Psoas muscle (tissue), 7 donors: ENCODE measurements at regions not wholly inside any gene's neighbourhood (a gene's known extent, or its start where the extent isn't known, plus 50 kb on each side); places are given as distances from the start of the nearest gene placed in this dataset.

ENCODE experiments used
- ATAC-seq, 4 donors: fragments of 200-7000 bp; cut with Tn5 transposase; one replicate each; pipeline ENCODE4 v1.9.1; 2020; ENCODE audit warnings: moderate library complexity in 3 of 4, mild to moderate bottlenecking in 2 of 4
- DNase-seq, 2 donors: peaks; one replicate each; pipeline ENCODE4 v3.0.0-alpha.2; 2020
- H3K27ac ChIP-seq: fragments of 200-600 bp; one replicate; pipeline ENCODE4 v1.8.0; 2022
- H3K27me3 ChIP-seq, 3 donors: fragments of 200-600 bp in 1 of 3; one replicate each; pipeline versions ENCODE4 v1.6.1 to v1.8.0; 2013 to 2022; ENCODE audit warnings: low read length in 2 of 3, mild to moderate bottlenecking in 2 of 3, moderate library complexity in 1 of 3; ENCODE audit not compliant: insufficient read depth in 3 of 3
- H3K36me3 ChIP-seq, 2 donors: fragments of 200-600 bp in 1 of 2; one replicate each; pipeline versions ENCODE4 v1.6.1 to v1.8.0; 2013 to 2022; ENCODE audit warnings: low read depth in 1 of 2, mild to moderate bottlenecking in 1 of 2, moderate library complexity in 1 of 2; ENCODE audit not compliant: insufficient read depth in 1 of 2
- H3K4me1 ChIP-seq: fragments of 200-600 bp; one replicate; pipeline ENCODE4 v1.8.0; 2022
- H3K4me3 ChIP-seq: fragments of 200-600 bp; one replicate; pipeline ENCODE4 v1.8.0; 2022; ENCODE audit warnings: mild to moderate bottlenecking
- H3K9me3 ChIP-seq: fragments of 200-600 bp; one replicate; pipeline ENCODE4 v1.8.0; 2022
- WGBS, 3 donors: extraction: QIAGEN DNeasy Blood & Tissue Kit; methylation state at CpG; one replicate each; pipeline versions ENCODE4 v1.1.6 to v1.1.7; 2013; 5-methylcytosine and 5-hydroxymethylcytosine counted together
- intact Hi-C, 2 donors: fragments of 100-400 bp; cut with DNase I; formaldehyde crosslinking; loops; one replicate each; pipeline versions ENCODE4 v1.11.0 to v1.14.2; 2022
- TF ChIP-seq, protein P1 (sequence below): fragments of 200-600 bp; IDR thresholded peaks from one replicate; pipeline ENCODE4 v1.8.0; 2022; ENCODE audit warnings: antibody characterized with exemption
- donor health status: healthy with polysubstance abuse.
- donor health status: DM: no; HTN: no; CAD: no; lungs with moderate emphysema.
- donor health status: Bipolar disorder and iron deficiency.
- donor health status: healthy.
- donor health status: DM: yes; HTN: yes; CAD: no.
- donor health status: DM: no; HTN: no; CAD: no.
- donor health status: DM: yes; HTN: yes; CAD: no.

- intact Hi-C loops: no loop called here
- ATAC-seq: peak in 2 of 4 donors; percentile 23 to 29
- no peak for DNase-seq
- Histone ChIP-seq H3K9me3 (no peaks in the 10 kb centered on the region), H3K27ac (no peak overlapping the region), H3K36me3 (no peaks in the 10 kb centered on the region), H3K4me1 (no peaks in the 10 kb centered on the region), H3K27me3 (no peaks in the 10 kb centered on the region), H3K4me3 (no peak overlapping the region)
- TF ChIP-seq, protein P1, sequence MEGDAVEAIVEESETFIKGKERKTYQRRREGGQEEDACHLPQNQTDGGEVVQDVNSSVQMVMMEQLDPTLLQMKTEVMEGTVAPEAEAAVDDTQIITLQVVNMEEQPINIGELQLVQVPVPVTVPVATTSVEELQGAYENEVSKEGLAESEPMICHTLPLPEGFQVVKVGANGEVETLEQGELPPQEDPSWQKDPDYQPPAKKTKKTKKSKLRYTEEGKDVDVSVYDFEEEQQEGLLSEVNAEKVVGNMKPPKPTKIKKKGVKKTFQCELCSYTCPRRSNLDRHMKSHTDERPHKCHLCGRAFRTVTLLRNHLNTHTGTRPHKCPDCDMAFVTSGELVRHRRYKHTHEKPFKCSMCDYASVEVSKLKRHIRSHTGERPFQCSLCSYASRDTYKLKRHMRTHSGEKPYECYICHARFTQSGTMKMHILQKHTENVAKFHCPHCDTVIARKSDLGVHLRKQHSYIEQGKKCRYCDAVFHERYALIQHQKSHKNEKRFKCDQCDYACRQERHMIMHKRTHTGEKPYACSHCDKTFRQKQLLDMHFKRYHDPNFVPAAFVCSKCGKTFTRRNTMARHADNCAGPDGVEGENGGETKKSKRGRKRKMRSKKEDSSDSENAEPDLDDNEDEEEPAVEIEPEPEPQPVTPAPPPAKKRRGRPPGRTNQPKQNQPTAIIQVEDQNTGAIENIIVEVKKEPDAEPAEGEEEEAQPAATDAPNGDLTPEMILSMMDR: no peak
- 19 to 40% (median 22%) methylated on average over 2 of the region's 2 CpGs for whole genome bisulfite sequencing, 3 donors
Observed at GRCh38 chr18:7438646-7439045, 128.5 kb upstream of the PTPRM start.

DNA sequence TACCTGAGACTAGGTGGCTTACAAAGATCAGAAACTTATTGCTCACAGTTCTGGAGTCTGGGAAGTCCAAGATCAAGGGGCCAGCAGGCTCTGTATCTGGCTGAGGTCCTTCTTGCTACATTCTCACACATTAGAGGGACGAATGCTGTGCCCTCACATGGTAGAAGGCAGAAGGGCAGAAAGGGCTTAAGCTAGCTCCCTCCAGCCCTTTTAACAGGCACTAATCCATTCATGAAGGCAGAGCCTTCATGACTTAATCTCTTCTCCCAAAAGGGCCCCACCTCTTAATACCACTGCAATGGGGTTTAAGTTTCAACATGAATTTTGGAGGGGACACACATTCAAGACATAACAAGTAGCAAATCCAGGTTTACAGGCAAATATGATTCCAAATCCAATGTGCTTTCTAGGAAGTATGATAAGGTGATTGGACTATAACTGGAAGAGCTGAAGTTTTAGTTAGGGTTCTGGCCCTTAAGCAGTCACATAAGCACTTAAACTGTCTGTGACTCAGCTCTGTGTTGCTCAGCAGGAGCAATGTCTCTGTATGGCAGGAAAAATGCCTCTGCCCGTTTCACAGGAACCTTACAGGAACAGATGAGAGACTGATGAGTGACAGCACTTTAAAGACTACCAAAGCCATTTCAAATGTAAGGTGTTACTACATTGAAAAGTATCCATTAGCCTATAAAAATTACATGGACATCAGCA is 119.6 kb upstream of the PTPRM start:
- no peak overlapping the region for H3K27ac ChIP-seq
- no peaks in the 10 kb centered on the region for H3K9me3 ChIP-seq
- no peak overlapping the region for H3K4me3 ChIP-seq
- no peaks in the 10 kb centered on the region for H3K27me3 ChIP-seq
- no peaks in the 10 kb centered on the region for H3K36me3 ChIP-seq
- TF ChIP-seq, protein P1: no peak
- intact Hi-C loops: loop anchor here in 1 of 2 donors (10.0 kb wide), 1 partner anchor 173 kb away; no protein-coding TSS in a partner anchor
- WGBS, 3 donors: 46 to 68% (median 59%) methylated on average over 2 of the region's 2 CpGs
- no peaks in the 10 kb centered on the region for H3K4me1 ChIP-seq
- ATAC-seq (no peak), DNase-seq (no peak)

DNA sequence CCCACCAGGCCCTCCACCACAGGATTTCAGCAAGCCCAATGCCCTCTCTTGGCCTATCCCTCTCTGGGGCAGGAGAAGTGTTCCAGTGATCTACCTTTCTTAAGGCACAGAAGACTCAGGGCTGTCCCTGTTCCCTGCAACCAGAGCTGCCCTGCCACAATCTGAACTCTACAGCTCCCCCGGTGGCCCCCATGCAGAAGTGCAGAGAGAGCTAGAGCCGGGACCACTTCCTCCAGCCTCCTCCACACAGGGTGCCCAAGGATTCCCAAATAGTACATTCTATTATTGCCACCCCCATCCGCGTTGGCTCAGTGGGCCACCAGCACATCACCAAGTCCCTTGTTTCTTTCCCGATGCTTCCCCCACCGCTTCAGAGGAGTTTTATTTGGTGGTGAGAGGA is 114.8 kb upstream of the PTPRM start:
- no peaks in the 10 kb centered on the region for H3K36me3 ChIP-seq
- WGBS, 3 donors: 48 to 50% (median 50%) methylated on average over 6 of the region's 6 CpGs
- DNase-seq (no peak), ATAC-seq (peak in 3 of 4 donors; percentile 78 to 86 (median 82))
- no peak overlapping the region for H3K4me3 ChIP-seq
- TF ChIP-seq, protein P1: peak; percentile 46
- no peak overlapping the region for H3K27ac ChIP-seq
- H3K27me3 ChIP-seq: no peaks in the 10 kb centered on the region
- intact Hi-C loops: no loop called here
- H3K9me3 ChIP-seq: no peaks in the 10 kb centered on the region
- H3K4me1 ChIP-seq: no peaks in the 10 kb centered on the region

GRCh38 chr18:7454429-7454828 is 112.7 kb upstream of the PTPRM start:
- ATAC-seq (no peak), DNase-seq (no peak)
- TF ChIP-seq, protein P1: no peak
- H3K9me3 ChIP-seq: no peaks in the 10 kb centered on the region
- H3K4me3 ChIP-seq: no peak overlapping the region
- no peak overlapping the region for H3K27ac ChIP-seq
- no peaks in the 10 kb centered on the region for H3K27me3 ChIP-seq
- intact Hi-C loops: no loop called here
- 92 to 99% (median 94%) methylated on average over 6 of the region's 6 CpGs for WGBS, 3 donors
- no peaks in the 10 kb centered on the region for H3K4me1 ChIP-seq
- H3K36me3 ChIP-seq: no peaks in the 10 kb centered on the region

- Histone ChIP-seq H3K4me3 (no peak overlapping the region), H3K36me3 (no peaks in the 10 kb centered on the region), H3K27me3 (no peaks in the 10 kb centered on the region), H3K9me3 (no peaks in the 10 kb centered on the region), H3K4me1 (peaks cover 7% of the 10 kb centered on the region), H3K27ac (no peak overlapping the region)
- TF ChIP-seq, protein P1: no peak
- intact Hi-C loops: no loop called here
- 81 to 85% (median 84%) methylated on average over 8 of the region's 8 CpGs for WGBS, 3 donors
- no peak for ATAC-seq
- DNase-seq: no peak
Observed at GRCh38 chr18:7456376-7456775, 110.7 kb upstream of the PTPRM start.
